Endothelial cell of umbilical vein (primary cell): ENCODE measurements at regions not wholly inside any gene's neighbourhood (a gene's known extent, or its start where the extent isn't known, plus 50 kb on each side); places are given as distances from the start of the nearest gene placed in this dataset.

ENCODE experiments used
- BruUV-seq: library from RNA; stranded (reverse); fragments of 400-500 nt; replicated peaks from 2 replicates; lab custom pipeline; 2021; lab: Mats Ljungman, UMichigan
- CTCF ChIA-PET: fragments of 300-600, 350-600 bp; sonication (Branson Sonifier 250); formaldehyde crosslinking; loops from one replicate; lab custom pipeline; 2021; ENCODE audit warnings: antibody characterized with exemption, inconsistent platforms; lab: Charles Lee
- POLR2A ChIA-PET: fragments of 300-600, 350-600 bp; sonication (Branson Sonifier 250); formaldehyde crosslinking; loops from one replicate; lab custom pipeline; 2021; ENCODE audit warnings: antibody characterized with exemption, inconsistent platforms; lab: Charles Lee
- DNase-seq: peaks from one replicate; pipeline ENCODE4 v3.0.0-alpha.2; 2011; ENCODE audit warnings: low read depth, low spot score
- FAIRE-seq: peaks from 2 replicates; lab custom pipeline; 2011; peaks lifted over from hg19 to GRCh38; lab: Jason Lieb, UNC
- H2AFZ ChIP-seq: 2 replicates; pipeline ENCODE4 v1.6.0; 2012; ENCODE audit warnings: low read depth, low read length, control low read depth, inconsistent platforms
- H3K27ac ChIP-seq: 2 replicates; pipeline ENCODE4 v1.5.1; 2011; ENCODE audit warnings: low read depth, mild to moderate bottlenecking, control low read depth, low read length, moderate library complexity; ENCODE audit not compliant: insufficient read depth
- H3K27me3 ChIP-seq, 2 experiments: 2 replicates each; pipeline versions ENCODE4 v1.6.0 to v1.6.1; 2011; ENCODE audit warnings: low read length in 2 of 2, mixed read lengths in 1 of 2; ENCODE audit not compliant: control insufficient read depth in 2 of 2, insufficient read depth in 2 of 2
- H3K36me3 ChIP-seq, 2 experiments: 2 replicates in 1 of 2; 3 replicates in 1 of 2; pipeline ENCODE4 v1.5.1; 2011; ENCODE audit warnings: low read length in 2 of 2, mild to moderate bottlenecking in 1 of 2, moderate library complexity in 1 of 2; ENCODE audit not compliant: control insufficient read depth in 2 of 2, insufficient read depth in 2 of 2; ENCODE audit errors: extremely low read depth in 1 of 2
- H3K4me1 ChIP-seq: 3 replicates; pipeline ENCODE4 v1.5.1; 2011; ENCODE audit warnings: mild to moderate bottlenecking, low read length; ENCODE audit not compliant: control insufficient read depth, insufficient read depth; ENCODE audit errors: extremely low read depth
- H3K4me2 ChIP-seq: 2 replicates; pipeline ENCODE4 v1.6.1; 2011; ENCODE audit warnings: low read length, control low read depth, mixed read lengths; ENCODE audit not compliant: insufficient read depth
- H3K4me3 ChIP-seq, 3 experiments: fragments of 200-600 bp in 1 of 3; sonication (generic), shearing (Covaris generic) in 1 of 3; replicated peaks in 1 of 3; 2 replicates each; pipeline ENCODE4 v1.5.1; 2011 to 2016; ENCODE audit warnings: control low read depth in 3 of 3, low read length in 3 of 3, mild to moderate bottlenecking in 2 of 3, inconsistent platforms in 1 of 3, low read depth in 1 of 3, moderate library complexity in 1 of 3; ENCODE audit not compliant: insufficient read depth in 1 of 3
- H3K79me2 ChIP-seq: 2 replicates; pipeline ENCODE4 v1.6.0; 2012; ENCODE audit warnings: low read length, inconsistent platforms; ENCODE audit not compliant: control insufficient read depth, insufficient read depth
- H3K9ac ChIP-seq: replicated peaks from 2 replicates; pipeline ENCODE3; 2011; ENCODE audit warnings: low read length, control low read depth; ENCODE audit not compliant: insufficient read depth; ENCODE audit errors: extremely low read depth
- H3K9me1 ChIP-seq: replicated peaks from 3 replicates; pipeline ENCODE4 v1.6.0; 2011; ENCODE audit warnings: mild to moderate bottlenecking, low read length; ENCODE audit not compliant: control insufficient read depth, insufficient read depth; ENCODE audit errors: extremely low read depth
- H3K9me3 ChIP-seq: replicated peaks from 2 replicates; pipeline ENCODE4 v1.5.1; 2012; ENCODE audit warnings: low read length, inconsistent platforms; ENCODE audit not compliant: control insufficient read depth, insufficient read depth
- H4K20me1 ChIP-seq: replicated peaks from 2 replicates; pipeline ENCODE3; 2011; ENCODE audit warnings: mild to moderate bottlenecking, low read length; ENCODE audit not compliant: control insufficient read depth, insufficient read depth; ENCODE audit errors: extremely low read depth
- EZH2 ChIP-seq: IDR thresholded peaks from 2 replicates; pipeline ENCODE4 v1.6.1; 2012; ENCODE audit warnings: borderline replicate concordance, low read depth, mild to moderate bottlenecking, moderate library complexity, low read length, inconsistent platforms; ENCODE audit not compliant: severe bottlenecking
- FOS ChIP-seq: IDR thresholded peaks from 2 replicates; pipeline ENCODE4 v1.6.1; 2011; ENCODE audit warnings: mild to moderate bottlenecking, low read length, moderate library complexity, borderline replicate concordance; ENCODE audit not compliant: insufficient read depth
- GATA2 ChIP-seq: IDR thresholded peaks from 2 replicates; pipeline ENCODE4 v1.7.0; 2011; ENCODE audit warnings: low read depth, mild to moderate bottlenecking, moderate library complexity, mixed read lengths, low read length; ENCODE audit not compliant: insufficient read length, insufficient read depth
- JUN ChIP-seq: IDR thresholded peaks from 2 replicates; pipeline ENCODE4 v1.6.1; 2011; ENCODE audit warnings: borderline replicate concordance, low read depth; ENCODE audit not compliant: insufficient read length, insufficient read depth
- MYC ChIP-seq: IDR thresholded peaks from one replicate; pipeline ENCODE4 v1.6.1; 2011; ENCODE audit warnings: mild to moderate bottlenecking, low read depth, low read length
- POLR2A ChIP-seq: IDR thresholded peaks from 2 replicates; pipeline ENCODE4 v1.6.1; 2012; ENCODE audit warnings: low read depth, mild to moderate bottlenecking, control low read depth, low read length
- POLR2AphosphoS5 ChIP-seq: IDR thresholded peaks from 2 replicates; pipeline ENCODE4 v1.6.1; 2012; ENCODE audit warnings: low read depth, mild to moderate bottlenecking, control low read depth, low read length, moderate library complexity; ENCODE audit not compliant: insufficient read depth
- dilution Hi-C: fragments of 300-500 bp; cut with MboI; formaldehyde crosslinking; loops from one replicate; pipeline ENCODE4 v1.15.0; 2019; ENCODE audit warnings: low sequenced_read_pairs; ENCODE audit not compliant: extremely low pct_ligation_motif_present
- intact Hi-C: fragments of 100-400 bp; cut with micrococcal nuclease; formaldehyde crosslinking; loops from one replicate; pipeline ENCODE4 v1.10.0; 2022
- TF ChIP-seq, protein P1 (sequence below), 2 donors: IDR thresholded peaks; 1 replicate in 1 of 2; 2 replicates in 1 of 2; pipeline ENCODE4 v1.5.1; 2011; ENCODE audit warnings: low read length in 2 of 2, mild to moderate bottlenecking in 2 of 2, moderate library complexity in 2 of 2, control low read depth in 1 of 2, inconsistent platforms in 1 of 2, low read depth in 1 of 2; ENCODE audit not compliant: insufficient read depth in 1 of 2; ENCODE audit errors: extremely low read depth in 1 of 2
- TF ChIP-seq, protein P2 (sequence below): IDR thresholded peaks from 2 replicates; pipeline ENCODE4 v1.6.1; 2011; ENCODE audit not compliant: insufficient read depth, insufficient read length

DNA sequence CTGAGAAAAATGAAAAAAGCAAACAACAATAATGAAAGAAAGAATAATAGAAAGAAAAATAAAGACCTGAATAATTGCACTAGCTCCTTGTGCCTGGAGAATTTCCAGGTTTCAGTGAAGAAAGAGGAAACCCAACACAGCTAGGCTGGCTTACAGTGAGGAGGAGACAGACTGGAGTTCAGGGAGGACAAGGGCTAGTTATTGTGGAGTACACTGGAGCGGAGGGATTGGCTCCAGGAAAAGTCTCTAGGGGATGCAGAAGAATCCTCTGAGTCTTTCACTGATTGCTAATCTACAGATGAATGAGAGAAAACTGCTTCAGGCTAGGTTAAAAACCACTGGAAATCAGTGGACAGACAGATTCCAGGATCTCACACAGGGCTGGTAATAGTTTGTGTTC, 163.6 kb upstream of the RBMS1 start:
- Histone ChIP-seq H4K20me1 (no peaks in the 10 kb centered on the region), H3K4me1 (peaks cover 6% of the 10 kb centered on the region), H3K36me3 (no peaks in the 10 kb centered on the region), H3K9me1 (no peaks in the 10 kb centered on the region), H3K9me3 (no peaks in the 10 kb centered on the region), H3K9ac (no peak overlapping the region), H2AFZ (peak overlapping the region; percentile 27), H3K4me2 (no peak overlapping the region), H3K27ac (no peak overlapping the region), H3K27me3 (no peaks in the 10 kb centered on the region), H3K4me3 (no peak overlapping the region), H3K79me2 (no peaks in the 10 kb centered on the region)
- TF ChIP-seq, protein P1, sequence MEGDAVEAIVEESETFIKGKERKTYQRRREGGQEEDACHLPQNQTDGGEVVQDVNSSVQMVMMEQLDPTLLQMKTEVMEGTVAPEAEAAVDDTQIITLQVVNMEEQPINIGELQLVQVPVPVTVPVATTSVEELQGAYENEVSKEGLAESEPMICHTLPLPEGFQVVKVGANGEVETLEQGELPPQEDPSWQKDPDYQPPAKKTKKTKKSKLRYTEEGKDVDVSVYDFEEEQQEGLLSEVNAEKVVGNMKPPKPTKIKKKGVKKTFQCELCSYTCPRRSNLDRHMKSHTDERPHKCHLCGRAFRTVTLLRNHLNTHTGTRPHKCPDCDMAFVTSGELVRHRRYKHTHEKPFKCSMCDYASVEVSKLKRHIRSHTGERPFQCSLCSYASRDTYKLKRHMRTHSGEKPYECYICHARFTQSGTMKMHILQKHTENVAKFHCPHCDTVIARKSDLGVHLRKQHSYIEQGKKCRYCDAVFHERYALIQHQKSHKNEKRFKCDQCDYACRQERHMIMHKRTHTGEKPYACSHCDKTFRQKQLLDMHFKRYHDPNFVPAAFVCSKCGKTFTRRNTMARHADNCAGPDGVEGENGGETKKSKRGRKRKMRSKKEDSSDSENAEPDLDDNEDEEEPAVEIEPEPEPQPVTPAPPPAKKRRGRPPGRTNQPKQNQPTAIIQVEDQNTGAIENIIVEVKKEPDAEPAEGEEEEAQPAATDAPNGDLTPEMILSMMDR (IDR thresholded peaks at IDR 0.05; ENCODE audit: extremely low read depth in 1 of 2, insufficient read depth in 1 of 2, low read depth in 1 of 2, low read length in 2 of 2): no peak
- TF ChIP-seq EZH2: no peak
- no peak for TF ChIP-seq MYC
- TF ChIP-seq GATA2: no peak
- TF ChIP-seq POLR2A: no peak
- TF ChIP-seq FOS: no peak
- TF ChIP-seq POLR2AphosphoS5: no peak
- TF ChIP-seq, protein P2, sequence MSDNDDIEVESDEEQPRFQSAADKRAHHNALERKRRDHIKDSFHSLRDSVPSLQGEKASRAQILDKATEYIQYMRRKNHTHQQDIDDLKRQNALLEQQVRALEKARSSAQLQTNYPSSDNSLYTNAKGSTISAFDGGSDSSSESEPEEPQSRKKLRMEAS: no peak
- TF ChIP-seq JUN: no peak
- dilution Hi-C loops (no loop called here), intact Hi-C loops (no loop called here)
- BruUV-seq: no TSS peak
- DNase-seq (no peak), FAIRE-seq (no peak)
- ChIA-PET CTCF (interaction anchor here (0.6 to 1.6 kb wide), 4 partner anchors 9 to 674 kb away, joined by 3 to 10 read pairs (median 3); no protein-coding TSS in a partner anchor), POLR2A (no interaction called here)
